IPS-NIHi7 (cell line): ENCODE measurements at regions not wholly inside any gene's neighbourhood (a gene's known extent, or its start where the extent isn't known, plus 50 kb on each side); places are given as distances from the start of the nearest gene placed in this dataset.
"Not testable (repeated sequence)": the region's sequence is repeated elsewhere in the genome, so short reads cannot be mapped to it uniquely, and the experiment has no call there.

Experiments
- DNase-seq: peaks from one replicate; pipeline ENCODE4 v3.0.0; 2012; ENCODE audit warnings: mixed read lengths; ENCODE audit errors: extremely low spot score

- no peak for DNase-seq
These were observed 81.9 kb downstream of the TMEM18 start for GRCh38 chr2:595141-595815.

- DNase-seq = no peak
These were observed 82.8 kb downstream of the TMEM18 start for GRCh38 chr2:594297-594949.

- DNase-seq = no peak
These were observed 83.7 kb downstream of the TMEM18 start for GRCh38 chr2:593356-594026.

GRCh38 chr2:592737-593136, 84.5 kb downstream of the TMEM18 start:
- no peak for DNase-seq

GRCh38 chr2:590214-591175, 86.7 kb downstream of the TMEM18 start:
- no peak for DNase-seq

GRCh38 chr2:589281-590130, 87.7 kb downstream of the TMEM18 start:
- DNase-seq = no peak

- no peak for DNase-seq
These were observed 89.0 kb downstream of the TMEM18 start for GRCh38 chr2:588074-588645.

- DNase-seq = no peak
These were observed 89.9 kb downstream of the TMEM18 start for GRCh38 chr2:587087-587960.

GRCh38 chr2:586641-587076, 90.5 kb downstream of the TMEM18 start:
- no peak for DNase-seq

- DNase-seq = no peak
These were observed 92.1 kb downstream of the TMEM18 start for GRCh38 chr2:584863-585823.

- no peak for DNase-seq
These were observed 93.5 kb downstream of the TMEM18 start for GRCh38 chr2:583666-584065.

GRCh38 chr2:582792-583528, 94.2 kb downstream of the TMEM18 start:
- DNase-seq = no peak

- not testable (repeated sequence) for DNase-seq
These were observed 94.9 kb downstream of the TMEM18 start for GRCh38 chr2:582289-582688.

- DNase-seq = no peak
These were observed 97.2 kb downstream of the TMEM18 start for GRCh38 chr2:579961-580360.

GRCh38 chr2:579351-579886, 97.8 kb downstream of the TMEM18 start:
- DNase-seq = no peak

GRCh38 chr2:576292-576691, 100.9 kb downstream of the TMEM18 start:
- DNase-seq = no peak

GRCh38 chr2:575727-576236, 101.4 kb downstream of the TMEM18 start:
- no peak for DNase-seq
